ENCODE measurements at regions not wholly inside any gene's neighbourhood (a gene's known extent, or its start where the extent isn't known, plus 50 kb on each side); places are given as distances from the start of the nearest gene placed in this dataset.

DNA sequence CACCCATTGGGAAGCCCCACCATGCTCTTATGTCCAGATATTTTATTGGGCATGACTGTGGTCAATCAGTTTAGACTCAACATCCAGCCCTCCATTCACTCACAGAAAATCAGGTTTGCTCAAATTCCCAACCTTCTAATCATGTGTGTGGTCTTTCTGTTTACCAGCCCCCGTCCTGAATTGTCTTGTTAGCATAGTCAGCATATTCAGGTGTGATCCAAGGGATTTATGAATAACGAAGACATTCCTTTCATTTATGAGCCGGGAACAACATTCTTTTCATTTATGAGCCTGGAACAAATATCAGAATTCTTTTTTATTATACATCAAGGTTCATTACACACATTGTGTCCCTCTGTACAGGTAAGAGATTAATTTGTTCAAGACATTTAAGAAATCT is 376.3 kb upstream of the POM121L12 start:
- TF ChIP-seq EZH2 (IDR thresholded peaks at IDR 0.05; ENCODE audit: borderline replicate concordance, low read length), result no peak
- TF ChIP-seq, protein P1, sequence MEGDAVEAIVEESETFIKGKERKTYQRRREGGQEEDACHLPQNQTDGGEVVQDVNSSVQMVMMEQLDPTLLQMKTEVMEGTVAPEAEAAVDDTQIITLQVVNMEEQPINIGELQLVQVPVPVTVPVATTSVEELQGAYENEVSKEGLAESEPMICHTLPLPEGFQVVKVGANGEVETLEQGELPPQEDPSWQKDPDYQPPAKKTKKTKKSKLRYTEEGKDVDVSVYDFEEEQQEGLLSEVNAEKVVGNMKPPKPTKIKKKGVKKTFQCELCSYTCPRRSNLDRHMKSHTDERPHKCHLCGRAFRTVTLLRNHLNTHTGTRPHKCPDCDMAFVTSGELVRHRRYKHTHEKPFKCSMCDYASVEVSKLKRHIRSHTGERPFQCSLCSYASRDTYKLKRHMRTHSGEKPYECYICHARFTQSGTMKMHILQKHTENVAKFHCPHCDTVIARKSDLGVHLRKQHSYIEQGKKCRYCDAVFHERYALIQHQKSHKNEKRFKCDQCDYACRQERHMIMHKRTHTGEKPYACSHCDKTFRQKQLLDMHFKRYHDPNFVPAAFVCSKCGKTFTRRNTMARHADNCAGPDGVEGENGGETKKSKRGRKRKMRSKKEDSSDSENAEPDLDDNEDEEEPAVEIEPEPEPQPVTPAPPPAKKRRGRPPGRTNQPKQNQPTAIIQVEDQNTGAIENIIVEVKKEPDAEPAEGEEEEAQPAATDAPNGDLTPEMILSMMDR (conservative IDR thresholded peaks at IDR 0.05 in 1 of 2, IDR thresholded peaks at IDR 0.05 in 1 of 2; ENCODE audit: extremely low read depth in 1 of 2, insufficient read depth in 1 of 2, low read depth in 1 of 2, low read length in 2 of 2), result no peak

All from mammary epithelial cell (primary cell).